ENCODE measurements at regions not wholly inside any gene's neighbourhood (a gene's known extent, or its start where the extent isn't known, plus 50 kb on each side); places are given as distances from the start of the nearest gene placed in this dataset.

DNA sequence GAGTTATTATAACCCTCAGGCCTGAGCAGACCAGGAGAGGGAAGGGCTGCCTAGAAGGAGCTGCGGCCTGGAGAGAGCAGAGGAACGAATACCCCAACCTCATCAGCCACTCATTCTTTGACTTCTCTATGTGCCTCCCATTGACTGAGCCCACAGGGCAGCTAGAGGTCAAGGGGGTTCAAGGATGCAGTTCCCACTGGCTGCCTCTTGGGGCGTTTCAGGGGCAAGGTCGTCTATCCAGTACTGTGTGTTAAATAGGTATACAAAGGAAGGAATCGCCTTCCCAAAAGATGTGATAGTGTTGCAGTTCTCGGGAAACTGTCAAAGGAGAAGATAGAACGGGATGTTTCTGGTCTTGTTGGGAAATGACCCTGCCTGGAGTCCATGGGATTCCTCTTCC lies 250.6 kb downstream of the PRDM2 start:
- TF ChIP-seq, protein P1, sequence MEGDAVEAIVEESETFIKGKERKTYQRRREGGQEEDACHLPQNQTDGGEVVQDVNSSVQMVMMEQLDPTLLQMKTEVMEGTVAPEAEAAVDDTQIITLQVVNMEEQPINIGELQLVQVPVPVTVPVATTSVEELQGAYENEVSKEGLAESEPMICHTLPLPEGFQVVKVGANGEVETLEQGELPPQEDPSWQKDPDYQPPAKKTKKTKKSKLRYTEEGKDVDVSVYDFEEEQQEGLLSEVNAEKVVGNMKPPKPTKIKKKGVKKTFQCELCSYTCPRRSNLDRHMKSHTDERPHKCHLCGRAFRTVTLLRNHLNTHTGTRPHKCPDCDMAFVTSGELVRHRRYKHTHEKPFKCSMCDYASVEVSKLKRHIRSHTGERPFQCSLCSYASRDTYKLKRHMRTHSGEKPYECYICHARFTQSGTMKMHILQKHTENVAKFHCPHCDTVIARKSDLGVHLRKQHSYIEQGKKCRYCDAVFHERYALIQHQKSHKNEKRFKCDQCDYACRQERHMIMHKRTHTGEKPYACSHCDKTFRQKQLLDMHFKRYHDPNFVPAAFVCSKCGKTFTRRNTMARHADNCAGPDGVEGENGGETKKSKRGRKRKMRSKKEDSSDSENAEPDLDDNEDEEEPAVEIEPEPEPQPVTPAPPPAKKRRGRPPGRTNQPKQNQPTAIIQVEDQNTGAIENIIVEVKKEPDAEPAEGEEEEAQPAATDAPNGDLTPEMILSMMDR (IDR thresholded peaks at IDR 0.05; ENCODE audit: insufficient read depth, low read length, missing control alignments) = no peak
- DNase-seq (ENCODE audit: low read depth, low spot score) = no peak
- H3K4me3 ChIP-seq (ENCODE audit: low read depth, low read length) = no peak overlapping the region
- CTCF ChIA-PET = no interaction called here
- POLR2A ChIA-PET = no interaction called here

DNA sequence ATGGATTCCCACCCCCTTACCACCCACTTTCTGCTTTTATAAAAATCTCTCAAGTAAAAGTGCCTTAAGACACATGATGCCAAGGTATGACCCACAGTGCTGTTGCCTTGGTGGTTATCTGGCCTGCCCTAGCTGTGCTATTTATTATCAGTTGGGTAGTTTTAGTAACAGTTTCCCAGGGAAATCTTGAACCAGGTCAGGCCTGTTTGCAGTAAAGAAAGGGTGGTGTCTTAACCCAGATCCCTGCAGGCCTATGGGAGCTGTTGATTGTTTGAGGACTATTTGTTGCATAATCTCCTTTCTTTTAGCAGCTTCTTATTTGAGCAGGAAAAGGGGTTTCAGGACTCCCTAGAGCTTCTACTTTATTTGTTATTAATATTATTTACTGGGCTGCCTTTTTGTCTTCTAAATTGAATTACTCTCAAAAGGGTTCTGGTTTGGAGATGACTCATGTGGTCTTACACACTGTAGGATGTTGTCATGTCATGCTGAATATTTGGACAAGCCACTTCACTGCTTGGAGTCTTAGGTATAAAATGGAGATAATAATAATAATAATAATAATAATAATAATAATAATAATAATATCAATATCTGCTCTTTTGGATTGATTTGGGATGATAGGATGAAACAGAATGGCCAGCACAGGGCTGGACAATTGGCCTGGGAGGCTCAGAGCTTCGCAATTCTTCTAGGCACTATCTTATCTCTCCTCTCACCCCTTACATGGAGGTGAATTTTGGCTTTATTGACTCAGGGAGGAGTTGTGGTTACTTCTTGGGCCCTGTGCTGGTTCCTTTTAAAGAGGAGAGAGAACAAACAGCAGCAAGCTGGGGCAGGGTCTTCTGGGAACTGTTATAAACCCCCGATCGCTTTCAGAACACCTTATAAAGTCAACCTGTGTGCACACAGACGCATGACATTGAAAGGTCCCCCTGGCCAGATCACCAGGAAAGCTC lies 252.1 kb downstream of the PRDM2 start:
- DNase-seq (ENCODE audit: low read depth, low spot score) = no peak
- TF ChIP-seq, protein P1 (IDR thresholded peaks at IDR 0.05; ENCODE audit: insufficient read depth, low read length, missing control alignments) = no peak
- H3K4me3 ChIP-seq (ENCODE audit: low read depth, low read length) = no peak overlapping the region
- ChIA-PET POLR2A (no interaction called here), CTCF (interaction anchor here (0.7 to 1.2 kb wide), 2 partner anchors 286 to 289 kb away, joined by 3 to 4 read pairs; no protein-coding TSS in a partner anchor)

DNA sequence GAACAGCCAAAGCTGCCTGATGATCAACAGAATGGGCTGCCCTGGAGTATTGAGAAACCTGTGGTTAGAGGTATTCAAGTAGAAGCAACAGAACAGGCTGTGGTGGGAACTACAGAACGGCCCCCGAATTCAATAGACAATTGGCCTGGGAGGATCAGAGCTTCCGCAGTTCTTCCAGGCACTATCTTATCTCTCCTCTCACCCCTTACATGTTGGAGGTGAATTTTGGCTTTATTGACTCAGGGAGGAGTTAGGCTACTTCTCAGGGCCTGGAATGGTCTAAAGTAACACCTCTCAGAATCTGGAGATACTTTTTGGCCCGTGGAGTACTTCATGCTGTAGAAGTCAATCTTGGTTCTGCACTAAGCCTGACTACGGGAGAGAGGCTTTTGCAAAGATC lies 253.0 kb downstream of the PRDM2 start:
- ChIA-PET POLR2A (no interaction called here), CTCF (interaction anchor here (0.7 kb wide), 1 partner anchor 287 kb away, joined by 3 read pairs; no protein-coding TSS in a partner anchor)
- TF ChIP-seq, protein P1 (IDR thresholded peaks at IDR 0.05; ENCODE audit: insufficient read depth, low read length, missing control alignments) = no peak
- DNase-seq (ENCODE audit: low read depth, low spot score) = no peak
- no peak overlapping the region for H3K4me3 ChIP-seq (ENCODE audit: low read depth, low read length)

DNA sequence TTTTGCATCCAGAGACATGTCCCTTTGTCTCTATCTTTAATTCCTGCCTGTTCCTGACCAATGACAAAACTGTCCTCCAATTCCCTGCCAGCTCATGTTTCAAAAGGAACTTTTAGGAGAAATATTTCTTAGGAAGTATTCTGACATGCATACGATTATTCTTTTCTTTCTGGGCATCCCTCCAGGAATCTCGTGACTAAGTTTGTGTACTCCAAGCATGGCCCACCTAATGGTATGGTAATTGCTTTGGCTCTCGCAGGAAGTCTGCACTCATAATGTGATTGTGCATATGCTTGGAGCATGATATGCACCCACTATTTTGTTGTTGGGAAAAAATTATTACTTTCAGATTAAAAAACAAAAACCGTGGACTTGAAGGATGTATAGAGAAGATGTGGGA lies 256.4 kb downstream of the PRDM2 start:
- no peak overlapping the region for H3K4me3 ChIP-seq (ENCODE audit: low read depth, low read length)
- ChIA-PET POLR2A (no interaction called here), CTCF (interaction anchor here (1.3 kb wide), 1 partner anchor 291 kb away, joined by 5 read pairs; no protein-coding TSS in a partner anchor)
- TF ChIP-seq, protein P1 (IDR thresholded peaks at IDR 0.05; ENCODE audit: insufficient read depth, low read length, missing control alignments) = no peak
- DNase-seq (ENCODE audit: low read depth, low spot score) = no peak

DNA sequence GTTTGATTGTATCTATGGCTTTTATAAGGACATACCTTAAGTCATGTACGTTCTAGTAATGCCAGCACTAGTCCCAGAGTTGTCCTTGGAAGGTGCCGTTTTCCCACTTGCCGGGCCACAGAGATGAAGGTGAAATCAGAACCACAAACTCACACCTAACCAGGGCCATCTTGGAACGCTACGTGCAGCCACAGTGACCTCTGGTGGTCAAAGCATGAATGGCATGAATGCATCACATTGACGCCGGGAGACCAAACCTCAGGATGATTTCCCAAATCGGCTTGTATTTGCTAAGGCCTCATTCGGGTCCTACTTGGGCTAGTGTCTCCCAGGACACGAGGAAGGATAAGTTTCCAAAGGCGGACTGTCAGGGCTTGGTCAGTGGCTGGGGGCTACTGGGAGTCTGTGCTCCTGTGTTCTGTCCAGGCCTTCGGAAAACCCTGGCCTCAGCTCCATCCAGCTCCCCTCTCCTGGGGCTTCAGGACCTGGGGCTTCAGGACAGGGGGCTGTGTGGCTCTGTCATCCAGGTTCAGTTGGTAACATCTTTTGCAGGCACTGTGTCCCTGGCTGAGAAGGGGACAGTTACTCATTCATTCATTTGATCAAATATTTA lies 260.5 kb downstream of the PRDM2 start:
- ChIA-PET CTCF (interaction anchor here (0.6 to 2.6 kb wide), 3 partner anchors 286 to 296 kb away, joined by 3 to 10 read pairs (median 10); no protein-coding TSS in a partner anchor), POLR2A (no interaction called here)
- no peak overlapping the region for H3K4me3 ChIP-seq (ENCODE audit: low read depth, low read length)
- TF ChIP-seq, protein P1 (IDR thresholded peaks at IDR 0.05; ENCODE audit: insufficient read depth, low read length, missing control alignments) = peak; percentile 85
- no peak for DNase-seq (ENCODE audit: low read depth, low spot score)

DNA sequence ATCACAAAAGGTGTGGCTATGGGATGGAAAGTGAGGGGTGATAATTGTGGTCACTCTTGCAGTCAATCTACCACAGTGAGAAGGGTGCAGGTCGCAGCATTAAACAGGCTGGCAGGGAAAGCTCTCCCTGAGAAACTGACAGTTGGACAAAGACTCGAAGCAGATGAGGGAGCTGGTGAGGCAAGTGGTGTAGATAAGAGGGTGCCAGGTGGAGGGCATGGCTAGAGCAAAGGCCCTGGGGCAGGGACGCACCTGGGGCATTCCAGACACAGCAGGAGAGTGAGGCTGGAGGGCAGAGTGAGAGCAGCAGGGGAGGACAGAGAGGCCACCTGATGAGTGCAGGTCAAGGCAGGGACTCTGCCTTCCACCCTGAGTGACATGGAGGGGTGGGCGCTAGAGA lies 264.8 kb downstream of the PRDM2 start:
- CTCF ChIA-PET = no interaction called here
- POLR2A ChIA-PET = no interaction called here
- DNase-seq (ENCODE audit: low read depth, low spot score) = no peak
- H3K4me3 ChIP-seq (ENCODE audit: low read depth, low read length) = no peak overlapping the region
- TF ChIP-seq, protein P1 (IDR thresholded peaks at IDR 0.05; ENCODE audit: insufficient read depth, low read length, missing control alignments) = no peak
